Astrocyte of the cerebellum (primary cell): ENCODE measurements at regions not wholly inside any gene's neighbourhood (a gene's known extent, or its start where the extent isn't known, plus 50 kb on each side); places are given as distances from the start of the nearest gene placed in this dataset.

Source experiments
- DNase-seq: peaks from one replicate; pipeline ENCODE4 v3.0.0-alpha.2; 2011; ENCODE audit warnings: low read depth
- H3K4me3 ChIP-seq: 2 replicates; pipeline ENCODE4 v1.5.1; 2011; ENCODE audit warnings: mild to moderate bottlenecking, low read depth, low read length, moderate library complexity
- CTCF ChIP-seq: IDR thresholded peaks from 2 replicates; pipeline ENCODE4 v1.5.1; 2012; ENCODE audit warnings: low read length, low read depth, moderate library complexity, mild to moderate bottlenecking; ENCODE audit errors: missing control alignments
- in situ Hi-C: cut with HindIII; loops from 2 replicates; pipeline ENCODE4 v1.10.0; 2017; ENCODE audit warnings: low sequenced_read_pairs

- in situ Hi-C loops, result no loop called here
- TF ChIP-seq CTCF, result no peak
- DNase-seq, result no peak
- no peak overlapping the region for H3K4me3 ChIP-seq
Observed at GRCh38 chr2:236753606-236754270, 184.1 kb downstream of the ACKR3 start.

GRCh38 chr2:236754271-236754944, 184.8 kb downstream of the ACKR3 start:
- no peak overlapping the region for H3K4me3 ChIP-seq
- in situ Hi-C loops, result no loop called here
- no peak for TF ChIP-seq CTCF
- no peak for DNase-seq

- H3K4me3 ChIP-seq, result no peak overlapping the region
- TF ChIP-seq CTCF, result no peak
- DNase-seq, result no peak
- in situ Hi-C loops, result no loop called here
Observed at GRCh38 chr2:236755278-236755840, 185.7 kb downstream of the ACKR3 start.

GRCh38 chr2:236758406-236758805, 188.8 kb downstream of the ACKR3 start:
- DNase-seq, result no peak
- no peak overlapping the region for H3K4me3 ChIP-seq
- in situ Hi-C loops, result no loop called here
- no peak for TF ChIP-seq CTCF

GRCh38 chr2:236760246-236760645, 190.6 kb downstream of the ACKR3 start:
- H3K4me3 ChIP-seq, result no peak overlapping the region
- no peak for TF ChIP-seq CTCF
- no peak for DNase-seq
- in situ Hi-C loops, result no loop called here

- in situ Hi-C loops, result no loop called here
Observed at GRCh38 chr2:236761358-236761757, 191.7 kb downstream of the ACKR3 start.

More at GRCh38 chr2:236761358-236761757, 191.7 kb downstream of the ACKR3 start:
- no peak overlapping the region for H3K4me3 ChIP-seq
- no peak for DNase-seq
- TF ChIP-seq CTCF, result no peak
